Frontal cortex (tissue), 3 donors: ENCODE measurements at regions not wholly inside any gene's neighbourhood (a gene's known extent, or its start where the extent isn't known, plus 50 kb on each side); places are given as distances from the start of the nearest gene placed in this dataset.
"Not testable (repeated sequence)": the region's sequence is repeated elsewhere in the genome, so short reads cannot be mapped to it uniquely, and the experiment has no call there.

ENCODE experiments used
- DNase-seq, 2 donors: peaks; one replicate each; pipeline ENCODE4 v3.0.0; 2012; ENCODE audit warnings: low spot score in 2 of 2
- FAIRE-seq: peaks from 2 replicates; lab custom pipeline; 2012; peaks lifted over from hg19 to GRCh38; lab: Jason Lieb, UNC
- donor health status: control.
- donor health status: control.
- donor health status: control.

DNA sequence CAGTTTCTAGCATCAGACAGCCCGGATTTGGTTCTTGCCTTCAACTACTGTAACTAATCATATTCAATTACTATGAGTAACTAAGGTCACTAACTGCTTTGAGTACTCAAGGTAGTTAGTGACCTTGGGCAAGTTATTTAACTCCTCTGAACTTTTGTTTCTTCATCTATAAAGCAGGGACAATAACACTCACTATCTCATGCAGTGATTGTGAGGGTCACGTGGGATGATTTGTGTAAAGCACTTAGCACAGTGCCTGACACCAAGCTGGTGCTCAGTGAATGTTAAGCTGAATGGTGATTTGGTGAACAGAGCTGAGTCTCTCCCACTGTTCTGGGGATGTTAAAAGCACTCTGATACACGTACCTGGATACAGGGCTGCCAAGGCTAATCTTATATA lies 171.3 kb upstream of the PLXNC1 start:
- FAIRE-seq (no peak), DNase-seq (no peak)

DNA sequence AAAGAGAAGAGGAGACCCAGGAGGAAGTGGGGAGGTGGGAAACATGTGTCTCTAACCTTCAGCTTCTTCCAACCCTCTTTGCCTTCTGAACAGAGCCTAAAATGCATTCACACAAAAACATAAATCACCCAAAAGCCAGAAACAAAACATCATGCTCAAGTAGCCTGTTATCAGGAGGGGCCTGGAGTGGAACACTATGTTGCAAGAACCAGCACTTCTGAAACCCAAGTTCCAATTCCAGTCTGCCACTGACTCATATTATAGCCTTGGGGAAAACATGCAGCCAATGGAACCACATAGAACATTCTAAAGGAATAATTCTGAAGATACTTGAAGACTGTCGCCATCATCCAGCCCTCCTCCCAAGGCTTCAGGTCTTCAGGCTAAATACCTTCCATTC lies 169.8 kb upstream of the PLXNC1 start:
- no peak for DNase-seq
- no peak for FAIRE-seq

DNA sequence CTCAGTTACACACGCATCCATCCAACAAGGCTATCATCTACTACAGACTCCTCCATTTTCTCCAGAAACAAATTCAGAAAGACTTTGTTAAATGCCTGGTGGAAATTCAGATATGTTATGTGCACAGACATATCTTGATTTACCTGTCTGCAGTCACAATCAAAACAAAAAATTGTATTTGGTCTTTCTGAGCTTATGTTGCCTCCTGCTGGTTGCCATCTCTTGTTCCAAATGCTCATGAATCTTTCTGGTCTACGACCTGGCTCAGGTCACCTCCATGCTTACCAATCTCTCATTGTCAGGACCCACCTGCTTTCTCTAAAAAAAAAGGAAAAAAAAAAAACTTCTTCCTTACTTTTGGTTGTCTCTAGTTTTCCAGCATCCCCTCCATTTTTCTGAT lies 169.2 kb upstream of the PLXNC1 start:
- FAIRE-seq = no peak

DNA sequence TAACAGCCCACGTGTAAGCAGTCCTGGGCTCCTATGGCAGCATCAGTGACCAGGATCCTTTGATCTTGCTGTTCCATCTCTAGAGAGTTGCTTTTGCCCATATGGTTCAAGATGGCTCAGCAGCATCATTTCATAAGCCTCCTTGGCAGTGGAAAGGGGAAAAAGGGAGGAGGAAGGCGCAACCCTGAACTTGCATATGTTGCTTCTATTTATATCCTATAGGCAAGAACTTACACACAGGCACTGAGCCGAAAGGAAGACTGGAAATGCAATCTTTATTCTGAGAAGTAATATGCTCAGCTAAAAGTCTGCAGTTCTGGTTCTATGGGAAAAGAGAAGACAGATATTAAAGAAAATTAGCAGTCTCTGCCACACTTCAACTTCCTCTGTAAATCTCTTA lies 167.7 kb upstream of the PLXNC1 start:
- FAIRE-seq (no peak), DNase-seq (no peak)

More for the DNA sequence above, 169.2 kb upstream of the PLXNC1 start:
- no peak for DNase-seq

DNA sequence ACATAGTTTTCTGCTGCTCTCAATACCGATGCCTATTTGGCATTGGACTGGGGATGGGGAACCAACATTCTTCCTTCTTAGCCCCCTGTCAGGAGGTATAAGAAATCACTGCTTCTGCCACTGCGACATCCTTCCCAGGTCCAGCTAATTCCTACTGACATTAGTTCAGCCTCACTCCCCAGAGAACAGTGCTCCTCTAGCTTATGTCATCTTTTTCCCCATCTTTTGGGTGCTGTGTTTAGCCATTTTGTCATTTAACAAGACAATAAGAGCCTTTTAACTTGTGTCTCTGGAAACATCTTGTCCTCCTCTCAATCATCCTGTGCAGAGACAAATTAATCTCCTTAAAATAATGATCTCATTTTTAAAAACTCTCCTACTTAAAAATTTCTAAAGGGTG lies 167.0 kb upstream of the PLXNC1 start:
- no peak for FAIRE-seq
- DNase-seq = no peak

DNA sequence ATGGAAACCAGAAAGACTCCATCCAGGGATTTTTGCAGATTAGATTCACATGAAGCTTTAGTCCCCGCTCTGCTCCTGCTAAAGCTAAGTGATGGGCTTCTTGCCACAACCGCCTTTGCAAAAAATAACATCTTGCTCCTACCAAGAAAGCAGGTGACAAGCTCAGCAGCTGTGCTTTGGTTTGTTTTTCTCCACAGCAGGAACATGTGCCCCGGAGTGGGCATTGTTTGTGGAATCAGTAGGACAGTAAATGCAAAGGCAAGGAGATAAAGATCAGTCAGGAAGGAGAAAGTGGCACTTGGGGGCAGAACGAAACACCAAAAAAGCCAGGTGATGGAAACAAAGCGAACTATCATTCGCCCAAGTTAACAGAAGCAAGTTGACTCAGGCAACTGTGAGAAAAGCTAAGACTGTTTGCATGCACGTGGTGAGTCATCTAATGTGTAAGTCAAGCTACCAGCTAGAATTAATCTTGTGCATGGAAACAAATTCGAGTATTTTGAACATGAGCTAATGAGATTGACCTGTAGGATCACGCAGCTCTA lies 165.5 kb upstream of the PLXNC1 start:
- FAIRE-seq = no peak

DNA sequence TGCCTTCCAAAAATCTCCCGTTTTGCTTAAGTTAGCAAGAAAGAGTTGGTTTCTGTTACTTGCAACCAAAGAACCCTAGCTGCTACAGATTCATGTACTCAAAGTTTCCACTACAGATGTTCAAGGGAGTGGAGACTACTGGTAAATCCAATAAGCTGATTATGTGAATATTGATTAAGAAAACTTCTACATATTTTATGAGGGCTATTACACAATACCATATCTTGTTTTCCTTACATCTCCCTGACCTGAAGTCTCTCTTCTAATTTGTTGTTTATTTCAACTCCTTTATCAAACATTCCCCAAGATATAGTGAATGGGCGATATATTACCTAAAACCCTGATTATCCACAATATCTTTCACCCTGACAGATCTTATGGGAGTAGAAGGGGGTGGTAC lies 164.4 kb upstream of the PLXNC1 start:
- DNase-seq = no peak
- no peak for FAIRE-seq

More for the DNA sequence above, 165.5 kb upstream of the PLXNC1 start:
- DNase-seq = no peak

DNA sequence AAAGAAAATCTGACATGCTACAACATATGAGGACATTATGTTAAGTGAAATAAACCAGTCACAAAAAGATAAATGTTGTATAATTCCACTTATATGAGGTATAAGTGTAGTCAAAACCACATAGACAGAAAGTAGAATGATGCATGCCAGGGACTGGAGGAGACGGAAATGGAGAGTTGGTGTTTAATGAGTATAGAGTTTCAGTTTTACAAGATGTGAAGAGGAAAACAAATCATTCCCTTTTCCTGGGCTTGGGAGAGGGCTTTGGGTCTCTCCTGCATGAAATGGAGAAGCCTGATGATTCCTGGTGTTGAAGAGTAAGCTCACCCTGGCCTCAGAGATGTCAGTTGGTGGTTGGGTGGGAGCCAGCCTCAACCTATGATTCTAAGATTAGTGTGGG lies 158.4 kb upstream of the PLXNC1 start:
- FAIRE-seq = no peak
- no peak for DNase-seq

DNA sequence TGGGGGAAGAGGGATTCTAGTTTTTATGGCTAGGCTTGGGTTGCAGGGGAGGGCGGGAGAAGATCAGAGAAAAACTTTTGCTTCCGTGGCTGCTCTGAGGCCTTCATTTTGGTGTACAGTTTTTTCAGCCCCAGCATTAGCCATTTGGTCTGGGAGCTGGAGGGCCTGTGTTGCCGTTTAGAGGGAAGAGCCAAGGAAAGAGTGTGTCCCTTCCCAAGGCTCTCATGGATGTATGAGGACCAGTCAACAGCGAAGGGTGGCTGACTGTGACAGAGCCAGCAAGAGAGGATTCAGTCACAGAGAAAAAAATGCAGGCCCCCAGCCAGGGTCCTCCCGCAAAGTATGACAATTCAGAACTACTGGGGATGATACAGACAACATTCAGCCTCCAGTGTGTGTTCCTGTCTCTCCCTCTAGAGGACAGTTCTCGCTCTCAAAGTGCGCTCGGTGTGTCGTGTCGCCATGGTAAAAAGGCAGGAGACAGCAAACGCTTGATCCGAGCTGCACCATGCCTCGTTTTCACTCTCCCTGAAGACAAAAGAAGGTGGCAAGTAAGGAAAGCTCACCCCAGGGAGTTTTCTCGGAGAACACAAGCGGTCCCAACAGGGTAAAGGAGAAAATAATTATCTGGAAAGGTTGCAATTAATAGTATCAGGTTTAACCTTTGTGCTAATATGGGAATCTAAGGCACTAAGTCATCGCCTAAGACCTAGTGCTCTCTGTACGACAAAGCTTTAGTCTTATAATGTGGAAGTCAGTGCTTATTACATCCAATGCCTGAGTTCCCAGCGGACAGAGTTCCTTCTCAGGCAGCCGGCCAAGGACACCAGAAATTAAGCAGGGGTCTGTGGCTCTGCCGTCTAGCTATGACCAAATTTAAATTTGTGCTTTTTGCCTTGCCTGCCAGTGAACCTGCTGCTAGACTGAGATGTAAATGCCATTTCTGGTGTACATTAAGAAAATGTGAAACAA lies 157.3 kb upstream of the PLXNC1 start:
- DNase-seq = no peak
- FAIRE-seq = no peak

DNA sequence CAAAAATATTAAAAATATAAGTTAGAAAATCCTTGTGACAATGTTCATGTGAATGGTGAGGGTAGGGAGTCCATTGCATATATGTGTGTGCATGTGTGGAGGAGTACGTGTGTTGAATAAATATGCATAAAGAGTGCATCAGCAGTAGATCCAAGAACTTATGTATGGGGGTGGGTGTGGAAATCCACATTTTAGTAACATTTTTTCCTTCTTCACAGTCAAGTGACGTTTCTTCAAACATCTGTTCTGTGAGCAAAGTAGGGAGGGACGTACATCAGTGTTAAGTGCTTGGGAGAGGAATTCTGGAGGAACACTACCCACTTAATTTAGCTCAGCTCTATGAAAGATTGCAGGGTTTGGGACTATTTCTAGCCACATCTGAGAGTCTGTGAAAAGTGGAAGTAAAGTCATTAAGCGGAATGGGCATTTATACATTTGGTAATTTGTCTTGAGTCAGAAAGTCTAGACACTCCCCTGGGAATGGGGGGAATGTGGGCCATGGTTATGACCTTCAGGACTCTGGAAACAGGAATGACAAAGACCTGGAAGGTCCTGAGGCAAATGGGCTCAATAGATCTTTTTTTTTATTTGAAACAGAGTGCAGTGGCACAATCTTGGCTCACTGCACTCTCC lies 156.4 kb upstream of the PLXNC1 start:
- DNase-seq (no peak), FAIRE-seq (no peak)

DNA sequence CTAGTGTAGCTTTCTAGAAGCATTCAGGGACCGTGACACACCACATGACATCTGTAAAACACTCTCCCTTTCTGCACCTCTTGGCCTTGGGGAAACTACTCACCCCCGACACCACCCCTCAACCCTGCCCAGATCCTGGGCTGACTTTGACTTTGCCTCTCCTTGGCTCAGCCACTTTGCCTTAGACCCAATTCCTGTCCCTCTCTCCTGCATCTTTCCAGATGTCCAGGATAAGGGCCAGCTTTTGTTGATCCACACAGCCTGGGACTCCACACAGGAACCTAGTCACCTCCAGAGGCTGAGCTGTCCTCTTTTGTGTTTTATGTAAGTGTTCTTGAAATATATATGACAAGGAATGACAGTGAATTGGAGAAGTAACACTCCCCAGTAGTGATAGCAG lies 153.7 kb upstream of the PLXNC1 start:
- FAIRE-seq (no peak), DNase-seq (no peak)

DNA sequence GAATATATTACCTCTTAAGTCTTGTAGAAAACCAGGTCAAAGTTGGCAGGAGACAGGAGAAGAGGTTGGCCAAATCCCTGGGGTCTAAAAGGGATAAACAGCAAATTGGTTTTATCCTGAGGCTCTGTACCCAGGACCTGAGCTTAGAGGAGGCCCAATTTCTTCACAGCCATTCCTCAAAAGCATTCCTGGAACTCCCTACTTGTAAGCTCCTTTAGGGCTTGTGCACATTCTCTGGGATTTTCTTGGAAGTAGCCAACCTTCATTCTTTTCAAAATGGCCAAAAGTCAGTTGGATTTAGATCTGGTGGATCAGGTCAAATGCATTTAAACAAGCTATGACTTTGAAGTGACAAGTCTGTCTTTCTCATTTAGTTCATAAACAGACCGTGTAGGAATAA lies 152.1 kb upstream of the PLXNC1 start:
- no peak for FAIRE-seq
- DNase-seq = no peak

DNA sequence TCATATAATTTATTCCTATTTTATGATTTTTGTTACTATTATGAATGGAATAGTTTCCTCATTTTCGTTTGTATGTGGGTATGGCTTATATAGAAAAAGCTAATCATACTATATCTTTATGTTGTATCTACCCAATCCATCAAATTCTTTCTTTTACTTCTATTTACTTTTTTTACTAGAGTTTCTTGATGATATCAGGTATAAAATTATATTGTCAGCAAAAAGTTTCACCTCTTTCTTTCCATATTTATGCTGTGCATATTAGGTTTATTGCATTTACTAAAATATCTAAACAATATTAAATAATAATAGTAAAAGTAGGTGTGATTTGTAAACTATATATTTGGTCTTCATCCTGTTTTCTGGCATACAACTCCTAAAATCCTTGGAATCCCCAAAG lies 146.7 kb upstream of the PLXNC1 start:
- FAIRE-seq (no peak), DNase-seq (no peak)

DNA sequence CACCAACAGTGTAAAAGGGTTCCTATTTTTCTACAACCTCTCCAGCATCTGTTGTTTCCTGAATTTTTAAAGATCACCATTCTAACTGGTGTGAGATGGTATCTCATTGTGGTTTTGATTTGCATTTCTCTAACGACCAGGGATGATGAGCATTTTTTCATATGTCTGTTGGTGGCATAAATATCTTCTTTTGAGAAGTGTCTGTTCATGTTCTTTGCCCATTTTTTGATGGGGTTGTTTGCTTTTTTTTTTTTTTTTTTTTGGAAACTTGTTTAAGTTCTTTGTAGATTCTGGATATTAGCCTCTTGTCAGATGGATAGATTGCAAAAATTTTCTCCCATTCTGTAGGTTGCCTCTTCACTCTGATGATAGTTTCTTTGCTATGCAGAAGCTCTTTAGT lies 145.5 kb upstream of the PLXNC1 start:
- not testable (repeated sequence) for FAIRE-seq, DNase-seq

DNA sequence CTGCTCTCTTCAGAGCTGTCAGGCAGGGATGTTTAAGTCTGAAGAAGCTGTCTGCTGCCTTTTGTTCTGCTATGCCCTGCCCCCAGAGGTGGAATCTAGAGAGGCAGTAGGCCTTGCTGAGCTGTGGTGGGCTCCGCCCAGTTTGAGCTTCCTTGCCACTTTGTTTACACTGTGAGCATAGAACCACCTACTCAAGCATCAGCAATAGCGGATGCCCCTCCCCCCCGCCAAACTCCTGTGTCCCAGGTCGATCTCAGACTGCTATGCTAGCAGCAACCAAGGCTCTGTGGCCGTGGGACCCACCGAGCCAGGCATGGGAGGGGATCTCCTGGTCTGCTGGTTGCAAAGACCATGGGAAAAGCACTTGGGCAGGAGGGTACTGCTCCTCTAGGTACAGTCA lies 140.5 kb upstream of the PLXNC1 start:
- FAIRE-seq, DNase-seq: not testable (repeated sequence)

DNA sequence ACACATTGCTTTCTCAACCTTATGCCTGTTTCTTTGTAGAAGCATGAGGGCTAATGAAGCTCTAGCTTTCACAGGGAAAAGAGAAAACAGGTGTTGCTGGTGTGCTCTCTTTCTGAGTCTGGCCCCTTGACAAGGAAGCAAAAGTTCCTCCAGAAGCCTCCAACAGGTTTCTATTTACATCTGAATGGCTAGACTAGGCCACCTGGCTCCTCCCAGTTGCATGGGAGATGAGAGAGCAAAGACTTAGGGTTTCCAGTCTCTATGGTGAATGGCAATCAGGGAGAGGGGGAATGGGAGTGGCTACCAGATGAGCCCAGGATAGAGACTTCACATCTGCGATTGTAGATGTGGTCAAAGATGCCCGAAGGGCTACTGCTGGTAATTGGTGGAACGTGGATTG lies 138.1 kb upstream of the PLXNC1 start:
- DNase-seq (no peak), FAIRE-seq (no peak)

DNA sequence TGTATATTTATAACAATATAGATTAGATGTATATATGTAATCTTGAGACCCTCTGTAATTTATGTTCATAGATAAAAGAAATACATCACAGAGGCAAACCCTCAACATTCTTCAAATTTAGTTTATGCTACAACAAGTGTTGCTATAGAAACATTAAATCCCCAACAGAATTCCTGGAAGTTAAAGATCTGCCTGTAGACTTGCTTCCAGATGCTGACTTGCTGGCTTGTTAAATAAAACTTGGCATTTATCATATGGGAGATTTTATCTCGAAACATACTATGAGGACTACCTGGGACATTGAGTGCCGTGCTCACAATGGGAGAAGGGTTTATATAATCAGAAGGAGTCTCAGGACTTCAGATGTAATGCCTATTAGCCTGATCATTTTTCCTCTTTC lies 136.3 kb upstream of the PLXNC1 start:
- FAIRE-seq = no peak
- DNase-seq = no peak

DNA sequence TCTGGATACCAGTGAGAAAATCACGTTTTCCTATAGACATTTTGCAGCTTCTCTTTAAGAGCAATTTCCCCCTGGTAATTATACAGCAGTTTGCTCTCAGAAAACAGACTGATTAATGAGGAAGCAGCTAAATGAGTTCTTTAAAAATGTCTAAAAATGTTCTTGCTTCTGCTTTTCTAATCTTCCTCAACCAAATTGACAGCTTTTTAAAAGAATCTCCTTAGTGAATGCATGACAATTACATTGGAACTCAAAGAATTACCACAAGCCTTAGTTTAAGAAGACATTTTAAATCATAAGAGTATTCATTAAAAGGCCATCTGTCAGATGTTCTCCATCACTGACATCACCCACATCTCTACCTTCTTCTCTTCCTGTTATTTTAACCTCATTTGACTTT lies 135.8 kb upstream of the PLXNC1 start:
- DNase-seq (no peak), FAIRE-seq (no peak)

DNA sequence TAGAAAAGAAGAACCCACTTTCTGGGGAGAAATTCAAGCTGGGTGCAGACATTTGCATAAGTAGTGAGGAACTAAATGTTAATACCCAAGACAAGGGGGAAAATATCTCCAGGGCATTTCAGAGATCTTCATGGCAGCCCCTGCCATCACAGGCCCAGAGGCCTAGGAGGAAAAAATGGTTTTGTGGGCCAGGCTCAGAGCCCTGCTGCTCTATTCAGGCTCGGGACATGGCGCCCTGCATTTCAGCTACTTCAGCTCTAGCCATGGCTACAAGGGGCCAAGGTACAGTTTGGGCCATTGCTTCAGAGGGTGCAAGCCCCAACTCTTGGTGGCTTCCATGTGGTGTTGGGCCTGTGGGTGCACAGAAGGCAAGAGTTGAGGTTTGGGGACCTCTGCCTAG lies 131.1 kb upstream of the PLXNC1 start:
- DNase-seq, FAIRE-seq: not testable (repeated sequence)

DNA sequence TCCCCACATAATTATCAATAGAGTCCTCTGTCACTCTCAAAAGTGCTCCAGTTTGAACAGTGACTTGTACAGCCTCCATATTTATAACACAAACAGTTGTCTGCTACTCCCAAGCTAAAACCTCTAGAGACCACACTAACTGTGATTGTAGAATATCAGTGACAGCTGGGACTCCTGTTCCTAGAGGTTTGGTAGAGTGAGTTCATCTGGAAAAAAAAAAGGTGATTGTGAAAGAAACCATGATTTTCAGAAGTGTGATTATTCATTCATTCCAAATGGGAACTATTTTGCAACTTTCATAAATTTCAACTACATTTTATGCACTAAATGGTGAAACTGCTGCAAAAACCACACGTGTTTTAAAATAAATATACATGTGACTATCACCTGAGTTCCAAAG lies 128.0 kb upstream of the PLXNC1 start:
- FAIRE-seq = no peak
- DNase-seq = no peak

DNA sequence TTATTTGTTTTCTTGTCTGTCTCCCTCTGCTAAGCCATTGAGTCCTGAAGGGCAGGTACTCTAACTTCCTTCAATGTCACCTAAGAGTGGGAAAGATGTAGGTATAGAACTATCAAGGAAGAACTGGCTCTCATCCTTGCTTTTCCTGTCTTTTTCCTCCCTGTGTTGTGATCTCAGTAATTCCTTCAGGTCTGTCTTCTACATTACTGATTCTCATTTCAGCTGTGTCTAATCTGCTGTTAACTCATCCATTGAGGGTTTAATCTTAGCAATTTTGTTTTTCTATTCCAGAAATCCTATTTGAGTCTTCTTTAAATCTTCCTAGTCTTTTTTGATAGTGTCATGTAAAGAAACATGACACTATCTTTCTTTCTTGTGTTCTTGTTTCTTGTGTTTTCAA lies 124.5 kb upstream of the PLXNC1 start:
- no peak for DNase-seq
- FAIRE-seq = no peak
